B cell (primary cell): ENCODE measurements at regions not wholly inside any gene's neighbourhood (a gene's known extent, or its start where the extent isn't known, plus 50 kb on each side); places are given as distances from the start of the nearest gene placed in this dataset.

Source experiments
- ATAC-seq: fragments of 200-7000 bp; cut with Tn5 transposase; one replicate; pipeline ENCODE4 v1.10.0; 2021; ENCODE audit warnings: low read depth, mild to moderate bottlenecking, moderate number of reproducible peaks, moderate library complexity
- CTCF ChIA-PET: fragments of 350-600 bp; sonication (Branson Sonifier 250); formaldehyde crosslinking; loops from one replicate; lab custom pipeline; 2021; ENCODE audit warnings: antibody characterized with exemption, inconsistent platforms; lab: Charles Lee
- POLR2A ChIA-PET: fragments of 350-600 bp; sonication (Branson Sonifier 250); formaldehyde crosslinking; loops from one replicate; lab custom pipeline; 2021; ENCODE audit warnings: antibody characterized with exemption; lab: Charles Lee
- DNase-seq: peaks from one replicate; pipeline ENCODE4 v3.0.0; 2013
- H2AFZ ChIP-seq: 2 replicates; pipeline ENCODE4 v1.6.1; 2012; ENCODE audit warnings: mild to moderate bottlenecking, low read depth, low read length; ENCODE audit not compliant: insufficient read depth, poor library complexity, severe bottlenecking
- H3K27ac ChIP-seq, 2 donors: 1 replicate in 1 of 2; 2 replicates in 1 of 2; pipeline ENCODE4 v1.5.1; 2012 to 2013; ENCODE audit warnings: low read length in 2 of 2, mild to moderate bottlenecking in 2 of 2, moderate library complexity in 1 of 2
- H3K27me3 ChIP-seq, 4 experiments: fragments of 200-600 bp in 1 of 4; sonication (generic) in 1 of 4; replicated peaks in 1 of 4; 1 replicate in 2 of 4; 2 replicates in 2 of 4; pipeline versions ENCODE4 v1.6.1 to v1.7.0; 2013 to 2016; ENCODE audit warnings: low read length in 3 of 4, mild to moderate bottlenecking in 2 of 4, mixed read lengths in 1 of 4, moderate library complexity in 1 of 4; ENCODE audit not compliant: insufficient read depth in 4 of 4, control insufficient read depth in 3 of 4; ENCODE audit errors: control extremely low read depth in 1 of 4
- H3K36me3 ChIP-seq, 2 experiments: replicated peaks in 1 of 2; 1 replicate in 1 of 2; 2 replicates in 1 of 2; pipeline versions ENCODE4 v1.6.1 to v1.7.1; 2013; ENCODE audit warnings: low read length in 1 of 2; ENCODE audit not compliant: insufficient read depth in 2 of 2, control insufficient read depth in 1 of 2; ENCODE audit errors: control extremely low read depth in 1 of 2, extremely low read depth in 1 of 2
- H3K4me1 ChIP-seq, 2 donors: fragments of 200-600 bp in 1 of 2; sonication (generic) in 1 of 2; 1 replicate in 1 of 2; 2 replicates in 1 of 2; pipeline versions ENCODE4 v1.5.1 to v1.6.1; 2013 to 2017; ENCODE audit warnings: low read length in 2 of 2; ENCODE audit not compliant: control insufficient read depth in 2 of 2, insufficient read depth in 2 of 2
- H3K4me2 ChIP-seq: replicated peaks from 2 replicates; pipeline ENCODE3; 2012; ENCODE audit warnings: mild to moderate bottlenecking, low read depth, low read length; ENCODE audit not compliant: poor library complexity, severe bottlenecking
- H3K4me3 ChIP-seq, 5 experiments: fragments of 200-600 bp in 1 of 5; sonication (generic) in 1 of 5; 1 replicate in 3 of 5; 2 replicates in 2 of 5; pipeline versions ENCODE4 v1.5.1 to v1.7.0; 2011 to 2016; ENCODE audit warnings: low read length in 4 of 5, mild to moderate bottlenecking in 4 of 5, low read depth in 2 of 5, control low read depth in 1 of 5, moderate library complexity in 1 of 5; ENCODE audit not compliant: insufficient read depth in 1 of 5; ENCODE audit errors: control extremely low read depth in 1 of 5, extremely low read depth in 1 of 5
- H3K79me2 ChIP-seq: fragments of 200-600 bp; sonication (generic); one replicate; pipeline ENCODE4 v1.6.0; 2016; ENCODE audit warnings: low read length; ENCODE audit not compliant: control insufficient read depth, insufficient read depth
- H3K9ac ChIP-seq: fragments of 200-600 bp; sonication (generic); 2 replicates; pipeline ENCODE4 v1.6.1; 2017; ENCODE audit warnings: mild to moderate bottlenecking, low read length, moderate library complexity
- H3K9me3 ChIP-seq, 3 donors: one replicate each; pipeline versions ENCODE4 v1.6.1 to v1.7.1; 2013; ENCODE audit warnings: low read length in 2 of 3; ENCODE audit not compliant: control insufficient read depth in 2 of 3, insufficient read depth in 1 of 3; ENCODE audit errors: control extremely low read depth in 1 of 3
- H4K20me1 ChIP-seq: 2 replicates; pipeline ENCODE4 v1.6.0; 2012; ENCODE audit warnings: mild to moderate bottlenecking, low read length; ENCODE audit not compliant: insufficient read depth, control insufficient read depth, poor library complexity, severe bottlenecking
- H3K27ac Mint-ChIP-seq: one replicate; pipeline ENCODE4 v1.8.0; 2021; ENCODE audit warnings: mixed read lengths
- H3K27me3 Mint-ChIP-seq: one replicate; pipeline ENCODE4 v1.8.0; 2021; ENCODE audit warnings: mixed read lengths
- H3K4me1 Mint-ChIP-seq: one replicate; pipeline ENCODE4 v1.8.0; 2021; ENCODE audit warnings: mixed read lengths
- H3K4me3 Mint-ChIP-seq: one replicate; pipeline ENCODE4 v1.8.0; 2021; ENCODE audit warnings: mixed read lengths
- H3K9me3 Mint-ChIP-seq: one replicate; pipeline ENCODE4 v1.8.0; 2022; ENCODE audit warnings: mixed read lengths; ENCODE audit not compliant: insufficient read depth
- CTCF ChIP-seq: fragments of 200-600 bp; IDR thresholded peaks from one replicate; pipeline ENCODE4 v1.8.0; 2022; ENCODE audit warnings: antibody characterized with exemption, mild to moderate bottlenecking
- EZH2 ChIP-seq: IDR thresholded peaks from 2 replicates; pipeline ENCODE4 v1.6.1; 2012; ENCODE audit warnings: borderline replicate concordance, low read depth, mild to moderate bottlenecking, moderate library complexity, low read length; ENCODE audit not compliant: insufficient read depth, poor library complexity, severe bottlenecking
- WGBS: methylation state at CpG from one replicate; pipeline ENCODE4 v1.1.5; 2013; ENCODE audit warnings: missing lambda C conversion rate; ENCODE audit not compliant: insufficient coverage; 5-methylcytosine and 5-hydroxymethylcytosine counted together
- intact Hi-C: fragments of 100-400 bp; cut with micrococcal nuclease; formaldehyde crosslinking; loops from one replicate; pipeline ENCODE4 v1.10.0; 2022

GRCh38 chr5:117792476-117792875, 1195.9 kb downstream of the DTWD2 start:
- no peak overlapping the region for H3K27ac ChIP-seq
- no peaks in the 10 kb centered on the region for H3K9me3 ChIP-seq
- peaks cover 5% of the 10 kb centered on the region for H3K9me3 Mint-ChIP-seq
- no peak overlapping the region for H2AFZ ChIP-seq
- no peak overlapping the region for H3K4me2 ChIP-seq
- H3K27ac Mint-ChIP-seq, result no peak overlapping the region
- H3K4me3 ChIP-seq, result no peak overlapping the region
- H3K9ac ChIP-seq, result no peak overlapping the region
- no peaks in the 10 kb centered on the region for H3K27me3 ChIP-seq
- TF ChIP-seq CTCF, result no peak
- no peak for TF ChIP-seq EZH2
- no peak for ATAC-seq
- no peaks in the 10 kb centered on the region for H3K27me3 Mint-ChIP-seq
- H3K4me1 Mint-ChIP-seq, result no peaks in the 10 kb centered on the region
- H3K4me1 ChIP-seq, result no peaks in the 10 kb centered on the region
- no peak overlapping the region for H3K4me3 Mint-ChIP-seq
- no CpG with 5 or more reads among the region's 1 CpG for WGBS
- no peaks in the 10 kb centered on the region for H3K79me2 ChIP-seq
- intact Hi-C loops, result no loop called here
- CTCF ChIA-PET, result no interaction called here
- no peaks in the 10 kb centered on the region for H4K20me1 ChIP-seq
- no peak for DNase-seq
- no peaks in the 10 kb centered on the region for H3K36me3 ChIP-seq
- POLR2A ChIA-PET, result no interaction called here

DNA sequence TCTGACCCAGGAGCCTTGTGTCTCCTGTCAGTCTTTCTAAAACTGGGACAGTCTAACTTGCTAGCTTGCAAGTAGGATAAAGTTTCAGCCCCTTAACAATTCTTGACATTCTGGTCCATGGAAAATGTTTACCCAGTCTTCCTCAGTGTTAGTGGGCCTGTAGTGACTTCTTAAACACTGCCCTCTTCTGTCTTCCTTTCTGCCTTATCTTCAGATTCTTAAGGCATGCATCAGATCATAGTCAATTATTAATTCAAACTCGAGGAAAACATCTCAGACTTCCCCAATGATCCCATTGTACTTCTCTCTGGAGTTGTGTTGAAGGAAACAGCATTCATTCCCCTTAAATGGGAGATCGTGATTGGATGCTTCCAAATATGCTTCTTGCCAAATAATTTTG, 1199.8 kb downstream of the DTWD2 start:
- no peaks in the 10 kb centered on the region for H3K9me3 ChIP-seq
- no CpG with 5 or more reads among the region's 2 CpGs for WGBS
- no peak overlapping the region for H3K9ac ChIP-seq
- no peaks in the 10 kb centered on the region for H3K4me1 ChIP-seq
- H4K20me1 ChIP-seq, result no peaks in the 10 kb centered on the region
- H2AFZ ChIP-seq, result no peak overlapping the region
- ATAC-seq (no peak), DNase-seq (no peak)
- H3K79me2 ChIP-seq, result no peaks in the 10 kb centered on the region
- no peaks in the 10 kb centered on the region for H3K27me3 ChIP-seq
- H3K4me3 ChIP-seq, result no peak overlapping the region
- CTCF ChIA-PET, result no interaction called here
- Mint-ChIP-seq H3K27ac (no peak overlapping the region), H3K27me3 (no peaks in the 10 kb centered on the region), H3K4me3 (no peak overlapping the region), H3K4me1 (no peaks in the 10 kb centered on the region), H3K9me3 (peaks cover 5% of the 10 kb centered on the region)
- POLR2A ChIA-PET, result no interaction called here
- TF ChIP-seq CTCF, result no peak
- no peak for TF ChIP-seq EZH2
- no peak overlapping the region for H3K4me2 ChIP-seq
- intact Hi-C loops, result no loop called here
- no peaks in the 10 kb centered on the region for H3K36me3 ChIP-seq
- H3K27ac ChIP-seq, result no peak overlapping the region
